HEK293 (cell line): ENCODE measurements at regions not wholly inside any gene's neighbourhood (a gene's known extent, or its start where the extent isn't known, plus 50 kb on each side); places are given as distances from the start of the nearest gene placed in this dataset.

Experiments used
- CTCF ChIA-PET: fragments of 350-600 bp; formaldehyde crosslinking; extraction: SDS; loops from one replicate; lab custom pipeline; 2021; ENCODE audit warnings: antibody characterized with exemption; lab: Yijun Ruan, JAX
- POLR2A ChIA-PET: fragments of 300-600 bp; formaldehyde crosslinking; extraction: SDS; loops from one replicate; lab custom pipeline; 2020; ENCODE audit warnings: antibody characterized with exemption, inconsistent platforms; lab: Yijun Ruan, JAX
- H3K27ac ChIP-seq: fragments of 200-500 bp; sonication (Bioruptor generic); 2 replicates; pipeline ENCODE4 v1.5.1; 2014; ENCODE audit warnings: low read depth, low read length, control low read depth, inconsistent platforms; ENCODE audit errors: extremely low read depth
- H3K36me3 ChIP-seq, 2 experiments: fragments of 200-500 bp in 1 of 2; sonication (Bioruptor generic) in 1 of 2; 1 replicate in 1 of 2; 2 replicates in 1 of 2; pipeline ENCODE4 v1.5.1; 2014 to 2017; ENCODE audit warnings: inconsistent platforms in 2 of 2, low read length in 2 of 2; ENCODE audit not compliant: control insufficient read depth in 2 of 2, insufficient read depth in 1 of 2
- H3K4me1 ChIP-seq: fragments of 200-500 bp; sonication (Bioruptor generic); 2 replicates; pipeline ENCODE4 v1.5.1; 2014; ENCODE audit warnings: mild to moderate bottlenecking, low read length, inconsistent platforms; ENCODE audit not compliant: control insufficient read depth, insufficient read depth
- H3K4me3 ChIP-seq: 2 replicates; pipeline ENCODE4 v1.5.1; 2011; ENCODE audit warnings: low read depth, mild to moderate bottlenecking, control low read depth, low read length, moderate library complexity
- H3K9me3 ChIP-seq: fragments of 200-500 bp; sonication (Bioruptor generic); 2 replicates; pipeline ENCODE4 v1.5.1; 2014; ENCODE audit warnings: low read depth, low read length, inconsistent platforms; ENCODE audit not compliant: control insufficient read depth, insufficient read depth
- CTCF ChIP-seq: fragments of 450-650 bp; formaldehyde crosslinking; IDR thresholded peaks from 2 replicates; pipeline ENCODE4 v1.5.1; 2016; ENCODE audit warnings: missing biosample characterization, missing genetic modification characterization
- GLIS2 ChIP-seq: fragments of 450-650 bp; formaldehyde crosslinking; IDR thresholded peaks from 2 replicates; pipeline ENCODE4 v1.5.1; 2016; ENCODE audit warnings: missing biosample characterization, missing genetic modification characterization
- HOXA7 ChIP-seq: sonication (generic); formaldehyde crosslinking; IDR thresholded peaks from 2 replicates; pipeline ENCODE4 v1.8.1; 2022; ENCODE audit warnings: missing genetic modification reagents, borderline replicate concordance
- HOXC10 ChIP-seq: sonication (generic); formaldehyde crosslinking; IDR thresholded peaks from 2 replicates; pipeline ENCODE4 v1.8.1; 2023; ENCODE audit warnings: mild to moderate bottlenecking, missing genetic modification reagents
- MZF1 ChIP-seq: fragments of 450-650 bp; formaldehyde crosslinking; IDR thresholded peaks from 2 replicates; pipeline ENCODE4 v1.5.1; 2017; ENCODE audit warnings: missing biosample characterization, missing genetic modification characterization, borderline replicate concordance
- OSR2 ChIP-seq: fragments of 450-650 bp; formaldehyde crosslinking; IDR thresholded peaks from 2 replicates; pipeline ENCODE4 v1.5.1; 2016; ENCODE audit warnings: missing biosample characterization, missing genetic modification characterization
- PRDM10 ChIP-seq: fragments of 450-650 bp; formaldehyde crosslinking; IDR thresholded peaks from 2 replicates; pipeline ENCODE4 v1.5.1; 2016; ENCODE audit warnings: missing biosample characterization, missing genetic modification characterization
- ZBTB21 ChIP-seq: fragments of 450-650 bp; formaldehyde crosslinking; IDR thresholded peaks from 2 replicates; pipeline ENCODE4 v1.5.1; 2017; ENCODE audit warnings: missing biosample characterization, missing genetic modification characterization
- ZFP69B ChIP-seq: fragments of 450-650 bp; formaldehyde crosslinking; IDR thresholded peaks from 2 replicates; pipeline ENCODE4 v1.5.1; 2016; ENCODE audit warnings: missing biosample characterization, missing genetic modification characterization
- ZIC2 ChIP-seq: fragments of 450-650 bp; formaldehyde crosslinking; IDR thresholded peaks from 2 replicates; pipeline ENCODE4 v1.5.1; 2016; ENCODE audit warnings: missing biosample characterization, missing genetic modification characterization
- ZNF214 ChIP-seq: fragments of 450-650 bp; formaldehyde crosslinking; IDR thresholded peaks from 2 replicates; pipeline ENCODE4 v1.5.1; 2017; ENCODE audit warnings: missing biosample characterization, mild to moderate bottlenecking, missing genetic modification characterization, borderline replicate concordance
- ZNF391 ChIP-seq: fragments of 450-650 bp; formaldehyde crosslinking; IDR thresholded peaks from 2 replicates; pipeline ENCODE4 v1.5.1; 2016; ENCODE audit warnings: low read depth, missing biosample characterization, missing genetic modification characterization, borderline replicate concordance
- ZNF398 ChIP-seq: fragments of 450-650 bp; formaldehyde crosslinking; IDR thresholded peaks from 2 replicates; pipeline ENCODE4 v1.5.1; 2017; ENCODE audit warnings: missing biosample characterization, missing genetic modification characterization
- ZNF433 ChIP-seq: fragments of 450-650 bp; formaldehyde crosslinking; IDR thresholded peaks from 2 replicates; pipeline ENCODE4 v1.5.1; 2016; ENCODE audit warnings: missing biosample characterization, missing genetic modification characterization, low read depth
- ZNF529 ChIP-seq: fragments of 450-650 bp; formaldehyde crosslinking; IDR thresholded peaks from 2 replicates; pipeline ENCODE4 v1.5.1; 2017; ENCODE audit warnings: missing genetic modification characterization, missing biosample characterization; ENCODE audit not compliant: insufficient replicate concordance
- ZNF600 ChIP-seq: fragments of 450-650 bp; formaldehyde crosslinking; IDR thresholded peaks from 2 replicates; pipeline ENCODE4 v1.5.1; 2016; ENCODE audit warnings: missing biosample characterization, missing genetic modification characterization
- ZNF623 ChIP-seq: fragments of 450-650 bp; formaldehyde crosslinking; IDR thresholded peaks from 2 replicates; pipeline ENCODE4 v1.5.1; 2016; ENCODE audit warnings: missing biosample characterization, missing genetic modification characterization
- ZNF670 ChIP-seq: fragments of 450-650 bp; formaldehyde crosslinking; IDR thresholded peaks from 2 replicates; pipeline ENCODE4 v1.5.1; 2016; ENCODE audit warnings: missing biosample characterization, missing genetic modification characterization, low read depth
- ZNF76 ChIP-seq: fragments of 450-650 bp; formaldehyde crosslinking; IDR thresholded peaks from 2 replicates; pipeline ENCODE4; 2016; ENCODE audit warnings: low read depth, missing biosample characterization, missing genetic modification characterization, borderline replicate concordance
- ZNF837 ChIP-seq: fragments of 450-650 bp; formaldehyde crosslinking; IDR thresholded peaks from 2 replicates; pipeline ENCODE4 v1.5.1; 2016; ENCODE audit warnings: missing biosample characterization, missing genetic modification characterization
- ZSCAN30 ChIP-seq: fragments of 450-650 bp; IDR thresholded peaks from 2 replicates; pipeline ENCODE4 v1.5.1; 2018; ENCODE audit warnings: missing biosample characterization, mild to moderate bottlenecking, missing genetic modification characterization, moderate library complexity

- TF ChIP-seq CTCF (tag by site-specific recombination) = no peak
- no peak for TF ChIP-seq ZNF600
- TF ChIP-seq, all 188 proteins: peak for 0
Observed at GRCh38 chr16:51864575-51864974, 682.4 kb downstream of the TOX3 start (continued).

- H3K4me1 ChIP-seq = no peaks in the 10 kb centered on the region
- no peaks in the 10 kb centered on the region for H3K36me3 ChIP-seq
- TF ChIP-seq HOXC10 (no peak), ZBTB21 (tag by site-specific recombination) (no peak), ZNF837 (tag by site-specific recombination) (no peak), ZNF214 (tag by site-specific recombination) (no peak), ZNF529 (tag by site-specific recombination) (no peak), ZNF391 (no peak), GLIS2 (no peak)
- CTCF ChIA-PET = interaction anchor here (0.6 to 0.9 kb wide), 2 partner anchors 90 to 176 kb away, joined by 3 read pairs; no protein-coding TSS in a partner anchor
- no peak overlapping the region for H3K27ac ChIP-seq
- H3K4me3 ChIP-seq = no peak overlapping the region
- no peaks in the 10 kb centered on the region for H3K9me3 ChIP-seq
- POLR2A ChIA-PET = no interaction called here
Observed at GRCh38 chr16:51854401-51854951, 692.5 kb downstream of the TOX3 start.

- H3K4me3 ChIP-seq = no peak overlapping the region
- no peak for TF ChIP-seq ZNF670
- TF ChIP-seq, all 188 proteins: peak for 0
- Histone ChIP-seq H3K4me1 (no peaks in the 10 kb centered on the region), H3K27ac (no peak overlapping the region), H3K9me3 (no peaks in the 10 kb centered on the region), H3K36me3 (no peaks in the 10 kb centered on the region)
- ChIA-PET POLR2A (no interaction called here), CTCF (interaction anchor here (0.7 kb wide), 1 partner anchor 1008 kb away, joined by 3 read pairs; no protein-coding TSS in a partner anchor)
Observed at GRCh38 chr16:51853586-51853985, 693.4 kb downstream of the TOX3 start.

GRCh38 chr16:51852892-51853291, 694.1 kb downstream of the TOX3 start:
- Histone ChIP-seq H3K9me3 (no peaks in the 10 kb centered on the region), H3K27ac (no peak overlapping the region), H3K4me1 (no peaks in the 10 kb centered on the region), H3K4me3 (no peak overlapping the region), H3K36me3 (no peaks in the 10 kb centered on the region)
- ChIA-PET CTCF (interaction anchor here (0.7 kb wide), 1 partner anchor 346 kb away, joined by 4 read pairs; no protein-coding TSS in a partner anchor), POLR2A (no interaction called here)
- TF ChIP-seq ZSCAN30 = no peak
- TF ChIP-seq MZF1 (tag by site-specific recombination) = no peak
- TF ChIP-seq OSR2 (tag by site-specific recombination) = no peak
- no peak for TF ChIP-seq HOXA7
- TF ChIP-seq PRDM10 (tag by site-specific recombination) = no peak
- no peak for TF ChIP-seq ZNF398 (tag by site-specific recombination)
- no peak for TF ChIP-seq ZNF623 (tag by site-specific recombination)
- TF ChIP-seq ZNF433 (tag by site-specific recombination) = no peak
- no peak for TF ChIP-seq CTCF (tag by site-specific recombination)
- TF ChIP-seq ZIC2 (tag by site-specific recombination) = no peak
- TF ChIP-seq ZNF76 = no peak
- no peak for TF ChIP-seq ZFP69B (tag by site-specific recombination)
